ENCODE measurements at regions not wholly inside any gene's neighbourhood (a gene's known extent, or its start where the extent isn't known, plus 50 kb on each side); places are given as distances from the start of the nearest gene placed in this dataset.

DNA sequence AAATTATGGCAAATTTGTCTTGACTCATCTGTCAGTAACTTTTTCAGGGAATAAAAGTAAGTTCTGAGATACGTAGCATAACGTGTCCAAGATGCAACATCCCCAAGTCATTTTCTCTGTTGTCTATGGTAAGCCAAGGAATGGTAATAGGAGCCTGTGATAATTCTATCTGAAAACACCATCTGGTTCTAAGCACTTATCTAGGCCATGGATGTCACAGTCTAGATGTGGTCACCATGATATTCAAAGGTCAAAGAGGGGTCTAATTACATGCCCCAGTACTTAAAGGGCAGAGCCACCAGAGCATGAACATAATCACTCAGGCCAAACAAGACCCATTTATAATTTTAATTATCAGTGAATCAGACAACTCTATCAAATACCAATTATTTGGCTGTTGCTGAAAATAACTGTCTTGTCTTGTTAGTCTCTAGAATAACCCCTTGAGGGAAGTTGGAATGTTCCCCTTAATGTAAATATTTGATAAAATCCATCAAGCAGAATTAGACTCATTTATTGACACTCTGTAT lies 225.1 kb upstream of the MPPED2 start:
- TF ChIP-seq, protein P1, sequence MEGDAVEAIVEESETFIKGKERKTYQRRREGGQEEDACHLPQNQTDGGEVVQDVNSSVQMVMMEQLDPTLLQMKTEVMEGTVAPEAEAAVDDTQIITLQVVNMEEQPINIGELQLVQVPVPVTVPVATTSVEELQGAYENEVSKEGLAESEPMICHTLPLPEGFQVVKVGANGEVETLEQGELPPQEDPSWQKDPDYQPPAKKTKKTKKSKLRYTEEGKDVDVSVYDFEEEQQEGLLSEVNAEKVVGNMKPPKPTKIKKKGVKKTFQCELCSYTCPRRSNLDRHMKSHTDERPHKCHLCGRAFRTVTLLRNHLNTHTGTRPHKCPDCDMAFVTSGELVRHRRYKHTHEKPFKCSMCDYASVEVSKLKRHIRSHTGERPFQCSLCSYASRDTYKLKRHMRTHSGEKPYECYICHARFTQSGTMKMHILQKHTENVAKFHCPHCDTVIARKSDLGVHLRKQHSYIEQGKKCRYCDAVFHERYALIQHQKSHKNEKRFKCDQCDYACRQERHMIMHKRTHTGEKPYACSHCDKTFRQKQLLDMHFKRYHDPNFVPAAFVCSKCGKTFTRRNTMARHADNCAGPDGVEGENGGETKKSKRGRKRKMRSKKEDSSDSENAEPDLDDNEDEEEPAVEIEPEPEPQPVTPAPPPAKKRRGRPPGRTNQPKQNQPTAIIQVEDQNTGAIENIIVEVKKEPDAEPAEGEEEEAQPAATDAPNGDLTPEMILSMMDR (conservative IDR thresholded peaks at IDR 0.05; ENCODE audit: low read depth): no peak
- ChIA-PET POLR2A (ENCODE audit: low non-redundant PET) (no interaction called here), CTCF (no interaction called here)
- no peak for DNase-seq (ENCODE audit: low spot score)
- no peak overlapping the region for H3K27ac ChIP-seq

DNA sequence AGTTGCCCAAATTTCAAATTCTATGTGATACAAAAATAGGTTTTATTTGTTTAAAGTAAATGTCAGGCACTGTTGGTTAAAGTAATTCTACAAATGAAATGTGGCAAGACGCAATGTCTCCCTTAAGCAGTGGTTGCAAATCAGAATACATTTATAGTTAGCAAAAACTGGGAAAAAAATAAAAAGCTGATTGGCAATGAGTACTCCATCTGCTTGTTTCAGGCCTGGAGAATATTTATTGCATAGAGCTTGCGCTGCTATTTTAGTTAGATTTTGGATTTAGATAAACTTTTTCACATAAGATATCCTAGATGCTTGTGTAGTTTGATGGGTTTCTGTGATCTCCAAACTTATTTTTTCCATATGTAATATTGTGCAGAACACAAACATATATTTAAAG lies 224.0 kb upstream of the MPPED2 start:
- no peak for DNase-seq (ENCODE audit: low spot score)
- TF ChIP-seq, protein P1 (conservative IDR thresholded peaks at IDR 0.05; ENCODE audit: low read depth): no peak
- H3K27ac ChIP-seq: no peak overlapping the region
- ChIA-PET CTCF (no interaction called here), POLR2A (ENCODE audit: low non-redundant PET) (no interaction called here)

DNA sequence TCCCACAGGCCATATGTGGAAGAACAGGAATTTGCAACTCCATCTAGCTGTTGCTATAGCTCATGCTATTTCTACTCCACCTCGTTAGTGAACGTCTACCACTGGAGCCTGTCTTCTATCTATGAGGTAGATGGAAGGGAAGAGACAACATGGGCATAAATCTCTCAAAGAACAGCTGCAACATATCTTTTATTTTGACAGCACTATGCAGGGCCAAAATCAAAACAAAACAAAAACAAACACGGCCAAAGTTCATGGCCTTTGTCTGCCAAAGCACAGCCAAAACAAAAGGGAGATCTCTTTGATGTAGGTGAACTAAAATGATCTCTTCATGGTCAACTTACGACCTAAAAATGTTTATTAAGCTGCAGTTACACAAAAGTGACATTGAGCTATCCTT lies 215.2 kb upstream of the MPPED2 start:
- POLR2A ChIA-PET (ENCODE audit: low non-redundant PET): no interaction called here
- TF ChIP-seq, protein P1 (conservative IDR thresholded peaks at IDR 0.05; ENCODE audit: low read depth): no peak
- DNase-seq (ENCODE audit: low spot score): no peak
- H3K27ac ChIP-seq: no peak overlapping the region
- CTCF ChIA-PET: no interaction called here

DNA sequence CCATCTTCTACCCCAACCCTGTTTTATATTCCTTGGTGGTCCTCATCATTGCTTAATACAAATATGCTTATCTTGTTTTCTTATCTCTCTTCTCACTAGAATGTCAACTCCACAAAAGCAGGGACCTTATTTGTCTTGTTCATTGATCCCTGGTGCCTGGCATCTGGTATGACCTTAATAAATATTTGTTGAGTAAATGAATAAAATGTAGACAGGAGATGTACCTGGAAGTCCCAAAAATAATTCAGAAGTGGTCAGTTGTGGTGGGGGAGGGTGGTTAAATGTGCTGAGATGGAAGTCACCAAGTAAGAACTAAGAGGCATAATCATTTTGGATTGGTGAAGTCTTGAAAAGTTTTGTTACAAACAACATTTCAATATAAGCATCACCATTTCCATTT lies 214.8 kb upstream of the MPPED2 start:
- ChIA-PET POLR2A (ENCODE audit: low non-redundant PET) (no interaction called here), CTCF (no interaction called here)
- no peak for DNase-seq (ENCODE audit: low spot score)
- TF ChIP-seq, protein P1 (conservative IDR thresholded peaks at IDR 0.05; ENCODE audit: low read depth): no peak
- no peak overlapping the region for H3K27ac ChIP-seq

DNA sequence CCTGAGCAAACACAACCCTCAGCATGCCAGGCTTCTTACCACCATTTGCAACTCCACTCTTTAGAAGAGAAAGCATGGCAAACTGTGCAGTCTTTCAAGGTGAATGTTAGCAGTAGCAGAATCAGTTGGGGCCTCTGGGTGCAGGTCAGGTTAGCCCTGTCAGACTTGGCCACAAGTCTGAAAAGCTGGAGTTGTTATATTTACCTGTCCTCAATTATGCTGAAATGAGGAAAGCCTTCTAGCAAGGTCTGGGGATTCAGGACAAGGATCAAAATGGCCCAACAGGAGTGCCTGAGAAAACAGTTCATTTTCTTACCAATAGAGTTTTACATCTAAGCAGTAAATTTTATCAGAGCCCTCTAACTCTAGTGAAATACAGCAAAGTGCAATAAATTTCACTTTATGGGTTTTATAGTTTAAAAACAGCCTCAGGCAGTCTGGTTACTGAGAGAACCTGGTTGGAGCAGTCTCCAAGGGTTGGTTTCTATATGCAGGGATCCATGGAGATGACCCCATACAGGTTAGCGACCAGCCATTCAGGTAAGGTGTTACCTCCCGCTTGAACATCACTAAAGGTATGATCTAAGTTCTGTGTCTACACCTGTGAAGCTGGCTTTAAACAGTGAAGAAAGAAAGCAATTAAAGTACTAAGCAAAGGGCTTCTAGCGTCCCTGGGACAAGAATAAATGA lies 212.5 kb upstream of the MPPED2 start:
- no peak overlapping the region for H3K27ac ChIP-seq
- DNase-seq (ENCODE audit: low spot score): no peak
- TF ChIP-seq, protein P1 (conservative IDR thresholded peaks at IDR 0.05; ENCODE audit: low read depth): no peak
- POLR2A ChIA-PET (ENCODE audit: low non-redundant PET): no interaction called here
- CTCF ChIA-PET: no interaction called here

DNA sequence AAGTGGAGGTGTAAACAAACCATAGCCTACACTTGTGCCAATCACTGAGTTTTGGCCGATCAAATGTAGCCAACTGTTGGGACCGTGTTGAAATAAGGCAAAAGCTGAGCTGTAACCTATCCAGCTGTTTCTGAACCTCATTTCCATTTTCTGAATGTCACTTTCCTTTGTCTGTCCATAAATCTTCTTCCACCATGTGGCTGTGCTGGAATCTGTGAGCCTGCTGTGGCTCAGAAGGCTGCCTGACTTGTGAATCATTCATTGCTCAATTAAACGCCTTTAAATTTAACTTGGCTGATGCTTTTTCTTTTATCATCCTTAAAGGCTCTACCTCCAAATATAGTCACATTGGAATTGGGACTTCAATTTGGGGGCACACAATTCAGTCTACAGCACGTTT lies 203.1 kb upstream of the MPPED2 start:
- CTCF ChIA-PET: interaction anchor here (0.7 kb wide), 1 partner anchor 721 kb away, joined by 4 read pairs; no protein-coding TSS in a partner anchor
- POLR2A ChIA-PET (ENCODE audit: low non-redundant PET): no interaction called here
- H3K27ac ChIP-seq: no peak overlapping the region
- TF ChIP-seq, protein P1 (conservative IDR thresholded peaks at IDR 0.05; ENCODE audit: low read depth): no peak
- DNase-seq (ENCODE audit: low spot score): no peak

Data from RWPE1 (cell line).